GM13977 (cell line): ENCODE measurements at regions not wholly inside any gene's neighbourhood (a gene's known extent, or its start where the extent isn't known, plus 50 kb on each side); places are given as distances from the start of the nearest gene placed in this dataset.

Experiments
- DNase-seq: peaks from one replicate; pipeline ENCODE4 v3.0.0; 2012; ENCODE audit warnings: low spot score
- CTCF ChIP-seq: IDR thresholded peaks from 2 replicates; pipeline ENCODE4 v1.5.1; 2012; ENCODE audit warnings: mild to moderate bottlenecking, control low read depth; ENCODE audit not compliant: insufficient read depth; ENCODE audit errors: extremely low read depth, missing control alignments
- in situ Hi-C: fragments of 300-500 bp; cut with MboI; formaldehyde crosslinking; loops from one replicate; pipeline ENCODE4 v1.12.0; 2022; ENCODE audit warnings: low sequenced_read_pairs, low pct_unique_long_range_greater_than_20kb, mixed read lengths, inconsistent platforms; ENCODE audit not compliant: unreplicated experiment

GRCh38 chr1:181314010-181314409 is 169.3 kb upstream of the CACNA1E start:
- no peak for TF ChIP-seq CTCF
- in situ Hi-C loops = no loop called here

GRCh38 chr1:181314959-181315358 is 168.4 kb upstream of the CACNA1E start:
- no peak for DNase-seq
- no peak for TF ChIP-seq CTCF
- in situ Hi-C loops = no loop called here

More at GRCh38 chr1:181314010-181314409, 169.3 kb upstream of the CACNA1E start:
- DNase-seq = no peak

- TF ChIP-seq CTCF = no peak
- no peak for DNase-seq
- in situ Hi-C loops = no loop called here
Measured at GRCh38 chr1:181317261-181317930, 165.9 kb upstream of the CACNA1E start.

GRCh38 chr1:181318022-181318857 is 165.1 kb upstream of the CACNA1E start:
- no peak for TF ChIP-seq CTCF
- DNase-seq = no peak

GRCh38 chr1:181318858-181319235 is 164.5 kb upstream of the CACNA1E start:
- TF ChIP-seq CTCF = no peak
- in situ Hi-C loops = no loop called here
- no peak for DNase-seq

More at GRCh38 chr1:181318022-181318857, 165.1 kb upstream of the CACNA1E start:
- in situ Hi-C loops = no loop called here

- TF ChIP-seq CTCF = no peak
Measured at GRCh38 chr1:181319907-181320306, 163.4 kb upstream of the CACNA1E start.

More at GRCh38 chr1:181319907-181320306, 163.4 kb upstream of the CACNA1E start:
- in situ Hi-C loops = no loop called here
- DNase-seq = no peak
